GM12878 (cell line): ENCODE measurements at regions not wholly inside any gene's neighbourhood (a gene's known extent, or its start where the extent isn't known, plus 50 kb on each side); places are given as distances from the start of the nearest gene placed in this dataset.

Experiments
- ATAC-seq: fragments of 200-7000 bp; cut with Tn5 transposase; 3 replicates; pipeline ENCODE4 v1.9.1; 2020; ENCODE audit warnings: mild to moderate bottlenecking, moderate library complexity
- BruUV-seq: library from RNA; stranded (reverse); fragments of 400-500 nt; replicated peaks from 2 replicates; lab custom pipeline; 2021; lab: Mats Ljungman, UMichigan
- CTCF ChIA-PET: fragments of 300-600 bp; sonication (Branson Sonifier 250); formaldehyde crosslinking; extraction: SDS; loops from one replicate; lab custom pipeline; 2021; ENCODE audit warnings: inconsistent platforms; lab: Yijun Ruan, JAX
- POLR2A ChIA-PET: fragments of 350-600 bp; formaldehyde crosslinking; extraction: SDS; loops from one replicate; lab custom pipeline; 2021; ENCODE audit warnings: inconsistent platforms; lab: Charles Lee
- RAD21 ChIA-PET: fragments of 300-600 bp; sonication (Branson Sonifier 250); formaldehyde crosslinking; loops from one replicate; lab custom pipeline; 2023; ENCODE audit warnings: antibody characterized with exemption; ENCODE audit not compliant: unreplicated experiment; lab: Charles Lee
- SMC1A ChIA-PET: fragments of 300-600 bp; sonication (Branson Sonifier 250); formaldehyde crosslinking; loops from one replicate; lab custom pipeline; 2023; ENCODE audit not compliant: unreplicated experiment, uncharacterized antibody; lab: Charles Lee
- DNase-seq: peaks from one replicate; pipeline ENCODE4 v3.0.0-alpha.2; 2011; ENCODE audit warnings: low read depth, low spot score
- FAIRE-seq: peaks from 3 replicates; lab custom pipeline; 2011; peaks lifted over from hg19 to GRCh38; lab: Jason Lieb, UNC
- H2AFZ ChIP-seq: 2 replicates; pipeline ENCODE4 v1.6.0; 2011; ENCODE audit warnings: low read depth, low read length, control low read depth; ENCODE audit not compliant: control insufficient read depth
- H3K27ac ChIP-seq: 2 replicates; pipeline ENCODE4 v1.5.1; 2011; ENCODE audit warnings: control low read depth; ENCODE audit not compliant: control insufficient read depth, insufficient read depth
- H3K27me3 ChIP-seq, 2 experiments: replicated peaks in 1 of 2; 2 replicates each; pipeline versions ENCODE4 v1.6.0 to v1.6.1; 2011; ENCODE audit warnings: low read length in 1 of 2; ENCODE audit not compliant: control insufficient read depth in 2 of 2, insufficient read depth in 2 of 2
- H3K36me3 ChIP-seq, 2 experiments: 2 replicates each; pipeline ENCODE4 v1.5.1; 2011; ENCODE audit warnings: low read length in 1 of 2; ENCODE audit not compliant: control insufficient read depth in 2 of 2, insufficient read depth in 2 of 2
- H3K4me1 ChIP-seq: 2 replicates; pipeline ENCODE4 v1.6.1; 2011; ENCODE audit warnings: mild to moderate bottlenecking, low read length, moderate library complexity, mixed read lengths; ENCODE audit not compliant: control insufficient read depth, insufficient read depth
- H3K4me2 ChIP-seq: 2 replicates; pipeline ENCODE4 v1.6.0; 2011; ENCODE audit warnings: control low read depth; ENCODE audit not compliant: control insufficient read depth, insufficient read depth
- H3K4me3 ChIP-seq: fragments of 200-600 bp; sonication (generic); 2 replicates; pipeline ENCODE4 v1.5.1; 2016
- H3K79me2 ChIP-seq: 2 replicates; pipeline ENCODE4 v1.6.0; 2011; ENCODE audit warnings: low read length; ENCODE audit not compliant: control insufficient read depth, insufficient read depth
- H3K9ac ChIP-seq: 2 replicates; pipeline ENCODE4 v1.8.0; 2011; ENCODE audit warnings: low read length, control low read depth, mixed read lengths; ENCODE audit not compliant: control insufficient read depth, insufficient read depth
- H3K9me3 ChIP-seq: replicated peaks from 3 replicates; pipeline ENCODE4 v1.5.1; 2011; ENCODE audit warnings: mild to moderate bottlenecking, low read length; ENCODE audit not compliant: control insufficient read depth, insufficient read depth
- H4K20me1 ChIP-seq: 2 replicates; pipeline ENCODE4 v1.6.0; 2011; ENCODE audit not compliant: control insufficient read depth, insufficient read depth
- CEBPB ChIP-seq, 2 experiments: fragments of 150-350 bp in 1 of 2; IDR thresholded peaks; 2 replicates each; pipeline ENCODE4 v1.6.1; 2012 to 2014; ENCODE audit warnings: low read depth in 2 of 2, low read length in 2 of 2, borderline replicate concordance in 1 of 2, inconsistent platforms in 1 of 2
- HDAC2 ChIP-seq: fragments of 200-600 bp; sonication (generic); IDR thresholded peaks from 2 replicates; pipeline ENCODE4 v1.6.1; 2017
- KAT2A ChIP-seq: conservative IDR thresholded peaks from 2 replicates; pipeline ENCODE4 v1.6.1; 2011; ENCODE audit warnings: low read depth, low read length; ENCODE audit not compliant: control insufficient read depth
- NFYB ChIP-seq: IDR thresholded peaks from 2 replicates; pipeline ENCODE4 v1.6.1; 2011; ENCODE audit warnings: low read depth, mild to moderate bottlenecking, low read length, improper control_type of control experiment, moderate library complexity; ENCODE audit not compliant: insufficient read depth
- PML ChIP-seq: IDR thresholded peaks from 2 replicates; pipeline ENCODE4 v1.6.1; 2012; ENCODE audit warnings: low read length, inconsistent platforms
- RB1 ChIP-seq: fragments of 450-650 bp; formaldehyde crosslinking; IDR thresholded peaks from 2 replicates; pipeline ENCODE4 v1.6.1; 2017; ENCODE audit warnings: mild to moderate bottlenecking, borderline replicate concordance
- RCOR1 ChIP-seq: conservative IDR thresholded peaks from 2 replicates; pipeline ENCODE4 v1.6.1; 2012; ENCODE audit warnings: low read depth, low read length, improper control_type of control experiment
- WGBS: methylation state at CpG from one replicate; pipeline ENCODE4 v1.1.6; 2016; ENCODE audit warnings: low lambda C conversion rate; ENCODE audit not compliant: insufficient replicate concordance, insufficient coverage; ENCODE audit errors: missing lambda C conversion rate; 5-methylcytosine and 5-hydroxymethylcytosine counted together
- in situ Hi-C: fragments of 300-500 bp; cut with MboI; formaldehyde crosslinking; loops from 9 replicates; pipeline ENCODE4 v1.14.3; 2018; ENCODE audit warnings: mixed read lengths
- intact Hi-C: fragments of 100-400 bp; cut with micrococcal nuclease; formaldehyde crosslinking; loops from one replicate; pipeline ENCODE4 v1.14.2; 2022; ENCODE audit not compliant: unreplicated experiment
- TF ChIP-seq, protein P1 (sequence below): IDR thresholded peaks from 2 replicates; pipeline ENCODE4 v1.6.1; 2012; ENCODE audit warnings: low read length, inconsistent platforms
- TF ChIP-seq, protein P2 (sequence below): IDR thresholded peaks from 2 replicates; pipeline ENCODE4 v1.6.1; 2011; ENCODE audit warnings: borderline replicate concordance, low read depth, mild to moderate bottlenecking, moderate library complexity, low read length; ENCODE audit not compliant: insufficient read depth, poor library complexity, severe bottlenecking
- TF ChIP-seq, protein P3 (sequence below): IDR thresholded peaks from 2 replicates; pipeline ENCODE4 v1.6.1; 2011; ENCODE audit warnings: borderline replicate concordance, low read depth, mild to moderate bottlenecking, moderate library complexity, mixed read lengths, low read length; ENCODE audit not compliant: insufficient read depth; ENCODE audit errors: extremely low read length
- TF ChIP-seq, protein P4 (sequence below): IDR thresholded peaks from 2 replicates; pipeline ENCODE4 v1.6.1; 2011; ENCODE audit warnings: low read depth, mild to moderate bottlenecking, low read length, moderate library complexity, borderline replicate concordance; ENCODE audit errors: extremely low read depth

DNA sequence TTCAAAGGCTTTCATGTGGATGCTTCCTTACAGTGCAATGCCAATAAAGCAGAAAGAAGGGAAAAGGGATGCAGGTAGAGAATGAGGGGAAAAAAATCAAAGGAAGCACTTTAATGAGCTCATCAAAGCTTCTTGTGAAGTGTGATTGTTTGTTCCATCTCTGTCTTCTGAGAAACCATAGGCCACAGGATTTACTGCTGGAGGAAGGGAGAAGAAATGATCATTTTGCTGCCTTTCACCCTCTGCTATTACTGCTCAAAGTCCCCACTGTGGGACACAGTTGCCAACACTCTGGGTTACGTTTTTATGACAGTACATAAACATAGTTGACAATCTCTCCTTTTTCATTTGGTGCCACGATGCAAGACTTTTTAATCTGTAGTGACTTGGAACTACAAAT lies 558.0 kb upstream of the TECRL start:
- Histone ChIP-seq H3K79me2 (no peaks in the 10 kb centered on the region), H2AFZ (no peak overlapping the region), H3K4me1 (no peaks in the 10 kb centered on the region), H3K4me2 (no peak overlapping the region), H3K36me3 (no peaks in the 10 kb centered on the region), H3K9me3 (no peaks in the 10 kb centered on the region)
- in situ Hi-C loops = no loop called here
- no peak for FAIRE-seq
- WGBS = 0% methylated on average over 2 of the region's 2 CpGs
- DNase-seq = no peak
- TF ChIP-seq, protein P1, sequence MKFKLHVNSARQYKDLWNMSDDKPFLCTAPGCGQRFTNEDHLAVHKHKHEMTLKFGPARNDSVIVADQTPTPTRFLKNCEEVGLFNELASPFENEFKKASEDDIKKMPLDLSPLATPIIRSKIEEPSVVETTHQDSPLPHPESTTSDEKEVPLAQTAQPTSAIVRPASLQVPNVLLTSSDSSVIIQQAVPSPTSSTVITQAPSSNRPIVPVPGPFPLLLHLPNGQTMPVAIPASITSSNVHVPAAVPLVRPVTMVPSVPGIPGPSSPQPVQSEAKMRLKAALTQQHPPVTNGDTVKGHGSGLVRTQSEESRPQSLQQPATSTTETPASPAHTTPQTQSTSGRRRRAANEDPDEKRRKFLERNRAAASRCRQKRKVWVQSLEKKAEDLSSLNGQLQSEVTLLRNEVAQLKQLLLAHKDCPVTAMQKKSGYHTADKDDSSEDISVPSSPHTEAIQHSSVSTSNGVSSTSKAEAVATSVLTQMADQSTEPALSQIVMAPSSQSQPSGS = no peak
- TF ChIP-seq HDAC2 = no peak
- TF ChIP-seq PML = no peak
- TF ChIP-seq, protein P2, sequence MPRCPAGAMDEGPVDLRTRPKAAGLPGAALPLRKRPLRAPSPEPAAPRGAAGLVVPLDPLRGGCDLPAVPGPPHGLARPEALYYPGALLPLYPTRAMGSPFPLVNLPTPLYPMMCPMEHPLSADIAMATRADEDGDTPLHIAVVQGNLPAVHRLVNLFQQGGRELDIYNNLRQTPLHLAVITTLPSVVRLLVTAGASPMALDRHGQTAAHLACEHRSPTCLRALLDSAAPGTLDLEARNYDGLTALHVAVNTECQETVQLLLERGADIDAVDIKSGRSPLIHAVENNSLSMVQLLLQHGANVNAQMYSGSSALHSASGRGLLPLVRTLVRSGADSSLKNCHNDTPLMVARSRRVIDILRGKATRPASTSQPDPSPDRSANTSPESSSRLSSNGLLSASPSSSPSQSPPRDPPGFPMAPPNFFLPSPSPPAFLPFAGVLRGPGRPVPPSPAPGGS = no peak
- TF ChIP-seq, protein P3, sequence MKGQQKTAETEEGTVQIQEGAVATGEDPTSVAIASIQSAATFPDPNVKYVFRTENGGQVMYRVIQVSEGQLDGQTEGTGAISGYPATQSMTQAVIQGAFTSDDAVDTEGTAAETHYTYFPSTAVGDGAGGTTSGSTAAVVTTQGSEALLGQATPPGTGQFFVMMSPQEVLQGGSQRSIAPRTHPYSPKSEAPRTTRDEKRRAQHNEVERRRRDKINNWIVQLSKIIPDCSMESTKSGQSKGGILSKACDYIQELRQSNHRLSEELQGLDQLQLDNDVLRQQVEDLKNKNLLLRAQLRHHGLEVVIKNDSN = no peak
- TF ChIP-seq CEBPB (IDR thresholded peaks at IDR 0.05; ENCODE audit: borderline replicate concordance in 1 of 2, low read depth in 2 of 2, low read length in 2 of 2) = no peak
- TF ChIP-seq KAT2A = no peak
- TF ChIP-seq RB1 = no peak
- TF ChIP-seq, protein P4, sequence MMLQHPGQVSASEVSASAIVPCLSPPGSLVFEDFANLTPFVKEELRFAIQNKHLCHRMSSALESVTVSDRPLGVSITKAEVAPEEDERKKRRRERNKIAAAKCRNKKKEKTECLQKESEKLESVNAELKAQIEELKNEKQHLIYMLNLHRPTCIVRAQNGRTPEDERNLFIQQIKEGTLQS = no peak
- no peak for TF ChIP-seq RCOR1
- no peak for TF ChIP-seq NFYB
- TF ChIP-seq, all 136 proteins: peak for 0
- Histone ChIP-seq H4K20me1 (no peaks in the 10 kb centered on the region), H3K4me3 (no peak overlapping the region), H3K27me3 (no peaks in the 10 kb centered on the region), H3K9ac (no peak overlapping the region), H3K27ac (no peak overlapping the region)
- BruUV-seq = no TSS peak
- ChIA-PET CTCF (no interaction called here), POLR2A (no interaction called here), RAD21 (no interaction called here), SMC1A (no interaction called here)
- ATAC-seq = no peak
- intact Hi-C loops = no loop called here
